ENCODE measurements at regions not wholly inside any gene's neighbourhood (a gene's known extent, or its start where the extent isn't known, plus 50 kb on each side); places are given as distances from the start of the nearest gene placed in this dataset.

- no peak for TF ChIP-seq EZH2 (IDR thresholded peaks at IDR 0.05; ENCODE audit: insufficient read depth, poor library complexity, severe bottlenecking)
- no peak for TF ChIP-seq EZH2phosphoT487 (IDR thresholded peaks at IDR 0.05; ENCODE audit: insufficient read depth, low read depth)
Measured at GRCh38 chr11:16618431-16618830, 120.0 kb upstream of the C11orf58 start.
